IMR-90 (cell line): ENCODE measurements at regions not wholly inside any gene's neighbourhood (a gene's known extent, or its start where the extent isn't known, plus 50 kb on each side); places are given as distances from the start of the nearest gene placed in this dataset.

ENCODE experiments used
- ATAC-seq: fragments of 200-7000 bp; cut with Tn5 transposase; 2 replicates; pipeline ENCODE4 v1.9.1; 2020; ENCODE audit warnings: low read depth, mild to moderate bottlenecking, moderate library complexity
- BruUV-seq: library from RNA; stranded (reverse); fragments of 400-500 nt; replicated peaks from 2 replicates; lab custom pipeline; 2021; lab: Mats Ljungman, UMichigan
- CTCF ChIA-PET: fragments of 300-600 bp; formaldehyde crosslinking; extraction: SDS; loops from one replicate; lab custom pipeline; 2021; ENCODE audit warnings: antibody characterized with exemption; lab: Yijun Ruan, JAX
- POLR2A ChIA-PET: fragments of 300-600 bp; sonication (Branson Sonifier 250); formaldehyde crosslinking; loops from one replicate; lab custom pipeline; 2022; ENCODE audit warnings: antibody characterized with exemption; ENCODE audit not compliant: unreplicated experiment; lab: Charles Lee
- DNase-seq: peaks from one replicate; pipeline ENCODE4 v3.0.0; 2013
- H2AFZ ChIP-seq: replicated peaks from 2 replicates; pipeline ENCODE3; 2013; ENCODE audit warnings: low read length, mild to moderate bottlenecking; ENCODE audit not compliant: poor library complexity
- H2AK5ac ChIP-seq: 2 replicates; pipeline ENCODE4 v1.6.1; 2013; ENCODE audit warnings: low read depth, low read length, inconsistent platforms
- H2AK9ac ChIP-seq: replicated peaks from 2 replicates; pipeline ENCODE3; 2013; ENCODE audit warnings: mild to moderate bottlenecking, low read depth, low read length, moderate library complexity; ENCODE audit not compliant: poor library complexity
- H2BK120ac ChIP-seq: 2 replicates; pipeline ENCODE4 v1.6.1; 2013; ENCODE audit warnings: low read depth, low read length, inconsistent platforms
- H2BK15ac ChIP-seq: 3 replicates; pipeline ENCODE4 v1.6.1; 2013; ENCODE audit warnings: low read depth, low read length, inconsistent platforms
- H2BK20ac ChIP-seq: 2 replicates; pipeline ENCODE4 v1.6.1; 2013; ENCODE audit warnings: low read depth, mild to moderate bottlenecking, inconsistent platforms, low read length, moderate library complexity
- H2BK5ac ChIP-seq: 2 replicates; pipeline ENCODE4 v1.6.1; 2013; ENCODE audit warnings: mild to moderate bottlenecking, low read depth, low read length, inconsistent platforms; ENCODE audit not compliant: poor library complexity, severe bottlenecking
- H3K14ac ChIP-seq: replicated peaks from 2 replicates; pipeline ENCODE4 v1.6.1; 2013; ENCODE audit warnings: low read depth, low read length, inconsistent platforms
- H3K18ac ChIP-seq: 2 replicates; pipeline ENCODE4 v1.6.1; 2013; ENCODE audit warnings: low read depth, low read length, control low read depth
- H3K23ac ChIP-seq: 2 replicates; pipeline ENCODE4 v1.6.1; 2013; ENCODE audit warnings: low read depth, low read length, inconsistent platforms
- H3K27ac ChIP-seq: 2 replicates; pipeline ENCODE4 v1.5.1; 2013; ENCODE audit warnings: mild to moderate bottlenecking, control low read depth, low read length; ENCODE audit not compliant: insufficient read depth
- H3K27me3 ChIP-seq: 2 replicates; pipeline ENCODE4 v1.6.1; 2013; ENCODE audit warnings: low read length; ENCODE audit not compliant: control insufficient read depth, insufficient read depth
- H3K36me3 ChIP-seq: 2 replicates; pipeline ENCODE4 v1.6.1; 2013; ENCODE audit warnings: low read length, mixed read lengths; ENCODE audit not compliant: control insufficient read depth, insufficient read depth
- H3K4ac ChIP-seq: 2 replicates; pipeline ENCODE4 v1.6.1; 2013; ENCODE audit warnings: low read depth, low read length, inconsistent platforms
- H3K4me1 ChIP-seq: 2 replicates; pipeline ENCODE4 v1.6.1; 2013; ENCODE audit warnings: low read length, mixed read lengths; ENCODE audit not compliant: control insufficient read depth, insufficient read depth
- H3K4me2 ChIP-seq: 2 replicates; pipeline ENCODE4 v1.6.1; 2013; ENCODE audit warnings: low read depth, mild to moderate bottlenecking, control low read depth, low read length, moderate library complexity
- H3K4me3 ChIP-seq: 2 replicates; pipeline ENCODE4 v1.5.1; 2013; ENCODE audit warnings: low read depth, mild to moderate bottlenecking, control low read depth, low read length, moderate library complexity; ENCODE audit not compliant: insufficient read depth
- H3K56ac ChIP-seq: 2 replicates; pipeline ENCODE4 v1.6.1; 2013; ENCODE audit warnings: low read length, inconsistent platforms; ENCODE audit not compliant: insufficient read depth; ENCODE audit errors: extremely low read depth
- H3K79me1 ChIP-seq, 2 experiments: 2 replicates each; pipeline ENCODE4 v1.6.1; 2013; ENCODE audit warnings: low read length in 2 of 2, inconsistent platforms in 1 of 2, low read depth in 1 of 2
- H3K9ac ChIP-seq: 2 replicates; pipeline ENCODE4 v1.6.1; 2013; ENCODE audit warnings: low read depth, low read length, control low read depth
- H3K9me1 ChIP-seq: 2 replicates; pipeline ENCODE4 v1.6.1; 2013; ENCODE audit warnings: low read length, inconsistent platforms; ENCODE audit not compliant: insufficient read depth
- H3K9me3 ChIP-seq: 2 replicates; pipeline ENCODE4 v1.6.1; 2013; ENCODE audit warnings: low read length; ENCODE audit not compliant: control insufficient read depth, insufficient read depth
- H4K20me1 ChIP-seq: 2 replicates; pipeline ENCODE4 v1.6.1; 2013; ENCODE audit warnings: low read length, inconsistent platforms; ENCODE audit not compliant: insufficient read depth
- H4K5ac ChIP-seq: 2 replicates; pipeline ENCODE4 v1.6.1; 2013; ENCODE audit warnings: mild to moderate bottlenecking, low read depth, low read length, control low read depth
- H4K8ac ChIP-seq, 2 experiments: 2 replicates each; pipeline ENCODE4 v1.6.1; 2013; ENCODE audit warnings: low read depth in 2 of 2, low read length in 2 of 2, control low read depth in 1 of 2, inconsistent platforms in 1 of 2
- H4K91ac ChIP-seq: 2 replicates; pipeline ENCODE4 v1.6.1; 2013; ENCODE audit warnings: low read depth, low read length, inconsistent platforms; ENCODE audit not compliant: insufficient read depth
- BHLHE40 ChIP-seq: fragments of 150-350 bp; IDR thresholded peaks from 2 replicates; pipeline ENCODE4 v1.6.1; 2016; ENCODE audit warnings: mild to moderate bottlenecking, low read depth, low read length
- FOS ChIP-seq: fragments of 150-350 bp; IDR thresholded peaks from 2 replicates; pipeline ENCODE4 v1.6.1; 2016; ENCODE audit warnings: low read depth, low read length
- MAZ ChIP-seq: IDR thresholded peaks from 2 replicates; pipeline ENCODE4 v1.6.1; 2012; ENCODE audit warnings: low read depth, mild to moderate bottlenecking, low read length, improper control_type of control experiment, moderate library complexity, borderline replicate concordance
- MXI1 ChIP-seq: IDR thresholded peaks from 2 replicates; pipeline ENCODE4 v1.6.1; 2012; ENCODE audit warnings: low read depth, mild to moderate bottlenecking, low read length, moderate library complexity, borderline replicate concordance
- RAD21 ChIP-seq: IDR thresholded peaks from 2 replicates; pipeline ENCODE4 v1.6.1; 2012; ENCODE audit warnings: low read length, improper control_type of control experiment
- RCOR1 ChIP-seq: IDR thresholded peaks from 2 replicates; pipeline ENCODE4 v1.6.1; 2012; ENCODE audit warnings: mild to moderate bottlenecking, low read length, improper control_type of control experiment; ENCODE audit not compliant: insufficient replicate concordance
- RFX5 ChIP-seq: IDR thresholded peaks from 2 replicates; pipeline ENCODE4 v1.8.0; 2012; ENCODE audit warnings: low read depth, mild to moderate bottlenecking, low read length, moderate library complexity
- WGBS, 2 experiments: methylation state at CpG; one replicate each; pipeline versions ENCODE4 v1.1.5 to v1.1.7; 2013; ENCODE audit warnings: missing lambda C conversion rate in 2 of 2; ENCODE audit not compliant: insufficient read length in 1 of 2; ENCODE audit errors: extremely low coverage in 2 of 2; 5-methylcytosine and 5-hydroxymethylcytosine counted together
- dilution Hi-C: fragments of 300-500 bp; cut with HindIII; formaldehyde crosslinking; loops from one replicate; pipeline ENCODE4 v1.14.3; 2018; ENCODE audit warnings: low sequenced_read_pairs; ENCODE audit not compliant: unreplicated experiment
- in situ Hi-C: fragments of 300-500 bp; cut with MboI; formaldehyde crosslinking; loops from 3 replicates; pipeline ENCODE4 v1.14.3; 2019; ENCODE audit warnings: low sequenced_read_pairs, inconsistent platforms, mixed read lengths
- intact Hi-C: fragments of 100-400 bp; cut with micrococcal nuclease; formaldehyde crosslinking; loops from 2 replicates; pipeline ENCODE4 v1.10.0; 2022
- TF ChIP-seq, protein P1 (sequence below): fragments of 150-350 bp; IDR thresholded peaks from 2 replicates; pipeline ENCODE4 v1.6.1; 2016; ENCODE audit warnings: low read depth, mild to moderate bottlenecking, low read length, moderate library complexity, borderline replicate concordance
- TF ChIP-seq, protein P2 (sequence below): conservative IDR thresholded peaks from 2 replicates; pipeline ENCODE4 v1.5.1; 2012; ENCODE audit warnings: mild to moderate bottlenecking, low read depth, low read length, improper control_type of control experiment
- TF ChIP-seq, protein P3 (sequence below): fragments of 150-350 bp; IDR thresholded peaks from 2 replicates; pipeline ENCODE4 v1.6.1; 2017; ENCODE audit warnings: mild to moderate bottlenecking, antibody characterized with exemption, low read length, low read depth

DNA sequence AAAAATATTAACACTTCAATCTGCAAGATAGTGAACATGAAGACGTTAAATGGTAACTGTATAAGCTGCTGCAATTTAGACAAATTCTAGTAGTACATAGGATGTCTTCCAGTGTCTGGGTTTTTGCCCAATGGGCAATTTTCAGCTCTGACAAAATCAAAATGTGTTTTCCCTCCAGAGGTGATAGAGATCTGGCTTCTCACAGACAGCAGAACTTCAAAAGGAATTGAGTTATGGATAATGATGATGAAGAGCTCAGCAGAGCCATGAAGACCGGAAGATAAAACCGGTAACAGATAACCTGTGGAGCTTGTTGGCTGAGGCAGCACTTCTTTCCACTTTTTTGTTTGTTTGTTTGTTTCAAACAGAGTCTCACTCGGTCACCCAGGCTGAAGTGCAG is 89.4 kb upstream of the NTRK3 start:
- intact Hi-C loops, result no loop called here
- Histone ChIP-seq H3K9me3 (no peaks in the 10 kb centered on the region), H3K79me1 (no peaks in the 10 kb centered on the region), H3K4me2 (no peak overlapping the region), H3K4ac (no peak overlapping the region), H4K5ac (no peak overlapping the region), H3K36me3 (no peaks in the 10 kb centered on the region), H3K4me1 (no peaks in the 10 kb centered on the region), H3K56ac (no peak overlapping the region), H3K27ac (no peak overlapping the region), H2BK20ac (no peak overlapping the region), H3K9me1 (no peaks in the 10 kb centered on the region), H2BK5ac (no peak overlapping the region), H4K8ac (no peak overlapping the region), H2BK120ac (no peak overlapping the region), H2AFZ (no peak overlapping the region), H2BK15ac (no peak overlapping the region), H3K18ac (no peak overlapping the region), H4K91ac (no peak overlapping the region), H3K9ac (no peak overlapping the region), H3K4me3 (no peak overlapping the region), H3K23ac (no peak overlapping the region), H3K14ac (no peak overlapping the region), H2AK9ac (no peak overlapping the region), H2AK5ac (no peak overlapping the region), H3K27me3 (no peaks in the 10 kb centered on the region), H4K20me1 (no peaks in the 10 kb centered on the region)
- BruUV-seq, result no TSS peak
- in situ Hi-C loops, result no loop called here
- DNase-seq, result no peak
- WGBS, 2 experiments, result 52% methylated on average over 2 of the region's 4 CpGs; no CpG with 5 or more reads in 1 of the 2 experiments
- ChIA-PET POLR2A (no interaction called here), CTCF (interaction anchor here (0.7 kb wide), 1 partner anchor 24 kb away, joined by 3 read pairs; no protein-coding TSS in a partner anchor)
- TF ChIP-seq MAZ (no peak), BHLHE40 (no peak), MXI1 (no peak), FOS (no peak), RFX5 (no peak), RCOR1 (no peak), RAD21 (no peak)
- TF ChIP-seq, protein P1, sequence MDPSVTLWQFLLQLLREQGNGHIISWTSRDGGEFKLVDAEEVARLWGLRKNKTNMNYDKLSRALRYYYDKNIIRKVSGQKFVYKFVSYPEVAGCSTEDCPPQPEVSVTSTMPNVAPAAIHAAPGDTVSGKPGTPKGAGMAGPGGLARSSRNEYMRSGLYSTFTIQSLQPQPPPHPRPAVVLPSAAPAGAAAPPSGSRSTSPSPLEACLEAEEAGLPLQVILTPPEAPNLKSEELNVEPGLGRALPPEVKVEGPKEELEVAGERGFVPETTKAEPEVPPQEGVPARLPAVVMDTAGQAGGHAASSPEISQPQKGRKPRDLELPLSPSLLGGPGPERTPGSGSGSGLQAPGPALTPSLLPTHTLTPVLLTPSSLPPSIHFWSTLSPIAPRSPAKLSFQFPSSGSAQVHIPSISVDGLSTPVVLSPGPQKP, result no peak
- TF ChIP-seq, protein P2, sequence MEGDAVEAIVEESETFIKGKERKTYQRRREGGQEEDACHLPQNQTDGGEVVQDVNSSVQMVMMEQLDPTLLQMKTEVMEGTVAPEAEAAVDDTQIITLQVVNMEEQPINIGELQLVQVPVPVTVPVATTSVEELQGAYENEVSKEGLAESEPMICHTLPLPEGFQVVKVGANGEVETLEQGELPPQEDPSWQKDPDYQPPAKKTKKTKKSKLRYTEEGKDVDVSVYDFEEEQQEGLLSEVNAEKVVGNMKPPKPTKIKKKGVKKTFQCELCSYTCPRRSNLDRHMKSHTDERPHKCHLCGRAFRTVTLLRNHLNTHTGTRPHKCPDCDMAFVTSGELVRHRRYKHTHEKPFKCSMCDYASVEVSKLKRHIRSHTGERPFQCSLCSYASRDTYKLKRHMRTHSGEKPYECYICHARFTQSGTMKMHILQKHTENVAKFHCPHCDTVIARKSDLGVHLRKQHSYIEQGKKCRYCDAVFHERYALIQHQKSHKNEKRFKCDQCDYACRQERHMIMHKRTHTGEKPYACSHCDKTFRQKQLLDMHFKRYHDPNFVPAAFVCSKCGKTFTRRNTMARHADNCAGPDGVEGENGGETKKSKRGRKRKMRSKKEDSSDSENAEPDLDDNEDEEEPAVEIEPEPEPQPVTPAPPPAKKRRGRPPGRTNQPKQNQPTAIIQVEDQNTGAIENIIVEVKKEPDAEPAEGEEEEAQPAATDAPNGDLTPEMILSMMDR, result no peak
- TF ChIP-seq, protein P3, sequence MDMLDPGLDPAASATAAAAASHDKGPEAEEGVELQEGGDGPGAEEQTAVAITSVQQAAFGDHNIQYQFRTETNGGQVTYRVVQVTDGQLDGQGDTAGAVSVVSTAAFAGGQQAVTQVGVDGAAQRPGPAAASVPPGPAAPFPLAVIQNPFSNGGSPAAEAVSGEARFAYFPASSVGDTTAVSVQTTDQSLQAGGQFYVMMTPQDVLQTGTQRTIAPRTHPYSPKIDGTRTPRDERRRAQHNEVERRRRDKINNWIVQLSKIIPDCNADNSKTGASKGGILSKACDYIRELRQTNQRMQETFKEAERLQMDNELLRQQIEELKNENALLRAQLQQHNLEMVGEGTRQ, result no peak
- dilution Hi-C loops, result no loop called here
- ATAC-seq, result no peak
